Keratinocyte (primary cell): ENCODE measurements at regions not wholly inside any gene's neighbourhood (a gene's known extent, or its start where the extent isn't known, plus 50 kb on each side); places are given as distances from the start of the nearest gene placed in this dataset.

ENCODE experiments used
- CTCF ChIP-seq, 3 experiments: IDR thresholded peaks in 1 of 3; conservative IDR thresholded peaks in 1 of 3; optimal IDR thresholded peaks in 1 of 3; 2 replicates in 2 of 3; 3 replicates in 1 of 3; pipeline versions ENCODE3 to v1.5.1; 2011; ENCODE audit warnings: low read length in 3 of 3, mild to moderate bottlenecking in 3 of 3, moderate library complexity in 2 of 3, control low read depth in 1 of 3, inconsistent platforms in 1 of 3; ENCODE audit not compliant: insufficient read depth in 2 of 3; ENCODE audit errors: extremely low read depth in 1 of 3
- EZH2 ChIP-seq: IDR thresholded peaks from one replicate; pipeline ENCODE4 v1.6.1; 2012; ENCODE audit warnings: inconsistent platforms, mild to moderate bottlenecking, low read length, moderate library complexity

GRCh38 chr7:46626691-46627310 lies 705.7 kb upstream of the IGFBP3 start:
- TF ChIP-seq CTCF (optimal IDR thresholded peaks at IDR 0.05 in 1 of 3, IDR thresholded peaks at IDR 0.05 in 1 of 3, conservative IDR thresholded peaks at IDR 0.05 in 1 of 3; ENCODE audit: extremely low read depth in 1 of 3, insufficient read depth in 2 of 3, low read length in 3 of 3) (no peak), EZH2 (no peak)
